Cardiac fibroblast (primary cell): ENCODE measurements at regions not wholly inside any gene's neighbourhood (a gene's known extent, or its start where the extent isn't known, plus 50 kb on each side); places are given as distances from the start of the nearest gene placed in this dataset.

Experiments used
- DNase-seq, 2 donors: peaks; one replicate each; pipeline versions ENCODE4 v3.0.0 to v3.0.0-alpha.2; 2010; ENCODE audit warnings: low read depth in 2 of 2
- H3K4me3 ChIP-seq, 2 donors: replicated peaks in 1 of 2; 1 replicate in 1 of 2; 2 replicates in 1 of 2; pipeline ENCODE4 v1.5.1; 2011; ENCODE audit warnings: low read depth in 2 of 2, low read length in 2 of 2, mild to moderate bottlenecking in 2 of 2, moderate library complexity in 1 of 2
- TF ChIP-seq, protein P1 (sequence below): IDR thresholded peaks from one replicate; pipeline ENCODE4 v1.5.1; 2011; ENCODE audit warnings: low read depth, mild to moderate bottlenecking, low read length, inconsistent platforms

DNA sequence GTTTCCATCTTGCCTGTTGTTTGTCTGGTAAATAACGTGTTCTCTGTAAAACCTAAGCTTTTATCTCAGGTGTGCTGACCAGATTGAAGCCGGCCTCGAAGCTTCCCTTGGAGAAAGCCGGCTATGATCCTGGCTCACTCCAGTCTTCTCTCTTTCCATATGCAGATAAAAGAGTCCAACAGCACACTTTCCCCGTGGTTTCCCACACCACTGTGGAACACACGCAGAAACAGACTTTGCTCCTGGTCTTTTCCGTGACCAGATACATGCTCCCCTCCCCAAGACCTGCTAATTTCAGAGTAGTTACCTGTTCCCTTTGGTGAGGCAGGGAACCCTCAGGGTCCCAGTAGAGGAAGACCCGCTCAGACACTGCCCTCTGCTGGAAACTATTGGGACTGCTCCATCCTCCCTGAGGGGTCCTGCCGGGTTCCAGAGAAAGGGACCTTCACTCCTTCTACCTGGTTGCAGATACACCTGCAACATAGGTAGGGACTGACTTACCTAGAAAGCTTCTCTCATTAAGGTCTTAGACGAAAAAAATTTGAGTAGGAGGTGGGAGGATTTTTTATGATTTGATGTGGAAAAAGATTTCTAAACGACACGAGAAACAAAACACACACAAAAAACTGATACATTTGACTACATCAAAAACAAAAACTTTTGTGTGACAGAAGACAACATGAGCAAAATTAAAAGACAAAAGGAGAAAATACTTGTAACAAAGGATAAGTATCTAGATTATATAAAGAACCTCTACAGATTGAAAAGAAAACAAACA is 415.4 kb upstream of the CCDC196 start:
- H3K4me3 ChIP-seq: no peak overlapping the region
- TF ChIP-seq, protein P1, sequence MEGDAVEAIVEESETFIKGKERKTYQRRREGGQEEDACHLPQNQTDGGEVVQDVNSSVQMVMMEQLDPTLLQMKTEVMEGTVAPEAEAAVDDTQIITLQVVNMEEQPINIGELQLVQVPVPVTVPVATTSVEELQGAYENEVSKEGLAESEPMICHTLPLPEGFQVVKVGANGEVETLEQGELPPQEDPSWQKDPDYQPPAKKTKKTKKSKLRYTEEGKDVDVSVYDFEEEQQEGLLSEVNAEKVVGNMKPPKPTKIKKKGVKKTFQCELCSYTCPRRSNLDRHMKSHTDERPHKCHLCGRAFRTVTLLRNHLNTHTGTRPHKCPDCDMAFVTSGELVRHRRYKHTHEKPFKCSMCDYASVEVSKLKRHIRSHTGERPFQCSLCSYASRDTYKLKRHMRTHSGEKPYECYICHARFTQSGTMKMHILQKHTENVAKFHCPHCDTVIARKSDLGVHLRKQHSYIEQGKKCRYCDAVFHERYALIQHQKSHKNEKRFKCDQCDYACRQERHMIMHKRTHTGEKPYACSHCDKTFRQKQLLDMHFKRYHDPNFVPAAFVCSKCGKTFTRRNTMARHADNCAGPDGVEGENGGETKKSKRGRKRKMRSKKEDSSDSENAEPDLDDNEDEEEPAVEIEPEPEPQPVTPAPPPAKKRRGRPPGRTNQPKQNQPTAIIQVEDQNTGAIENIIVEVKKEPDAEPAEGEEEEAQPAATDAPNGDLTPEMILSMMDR: peak; percentile 87
- peak; percentile 21 to 35 for DNase-seq

DNA sequence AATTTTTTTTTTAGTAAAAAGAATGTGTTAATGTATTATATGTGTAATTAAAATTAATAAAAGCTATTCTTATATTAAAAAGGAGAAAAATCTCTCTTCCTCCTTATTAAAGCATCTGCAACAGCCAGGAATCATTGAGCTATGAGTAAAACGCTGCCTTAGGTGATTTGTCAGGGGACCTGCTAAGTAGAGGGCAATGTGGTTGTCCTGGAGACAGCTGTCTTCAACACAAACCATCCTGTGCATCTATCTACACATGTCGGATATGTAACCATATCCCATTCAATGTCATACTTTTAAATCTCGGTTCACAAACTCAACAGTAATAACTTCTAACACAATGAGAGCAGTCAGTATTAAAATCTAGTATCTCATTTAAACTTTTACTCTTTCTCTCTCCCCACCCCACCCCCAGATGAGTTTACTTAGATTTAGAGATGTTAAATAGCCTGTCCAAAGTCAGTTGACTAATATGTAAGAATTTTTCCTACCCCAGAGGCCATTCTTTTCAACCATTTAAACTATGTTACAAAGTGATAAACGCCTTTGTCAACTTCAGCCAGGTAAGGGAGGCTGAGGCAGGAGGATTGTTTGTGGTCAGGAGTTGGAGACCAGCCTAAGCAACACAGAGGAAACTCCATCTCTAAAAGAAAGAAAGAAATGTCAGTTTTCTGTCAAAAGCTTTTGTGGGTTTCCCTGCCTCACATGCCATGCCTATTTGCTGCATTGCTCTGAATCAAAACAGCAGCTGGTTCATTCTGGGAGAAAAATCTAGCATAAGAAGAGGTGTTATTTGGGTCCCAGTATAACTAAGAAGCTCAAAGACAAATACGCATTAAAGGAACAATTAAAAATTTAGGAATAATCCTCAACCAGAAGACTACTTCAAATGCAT is 413.7 kb upstream of the CCDC196 start:
- DNase-seq: no peak
- TF ChIP-seq, protein P1: no peak
- H3K4me3 ChIP-seq: no peak overlapping the region

DNA sequence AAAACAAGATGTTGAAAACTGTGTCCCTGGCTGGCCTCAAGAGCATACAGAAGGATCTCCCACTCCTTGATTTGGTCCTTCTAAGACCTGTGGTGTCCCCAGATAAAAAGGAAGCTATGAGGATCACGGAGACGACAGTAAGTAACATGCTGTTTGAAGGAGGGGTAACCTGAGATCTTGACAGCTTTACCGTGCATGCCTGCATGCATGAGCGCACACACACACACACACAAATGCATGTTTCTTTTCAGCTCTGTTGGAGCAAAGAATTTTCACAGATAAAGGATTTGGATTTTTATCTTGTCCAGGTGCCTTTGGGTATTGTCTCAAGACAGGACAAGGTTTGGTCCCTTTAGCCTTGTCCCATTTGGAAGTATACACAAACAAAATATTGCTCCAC is 411.6 kb upstream of the CCDC196 start:
- TF ChIP-seq, protein P1: no peak
- no peak overlapping the region for H3K4me3 ChIP-seq
- no peak for DNase-seq

DNA sequence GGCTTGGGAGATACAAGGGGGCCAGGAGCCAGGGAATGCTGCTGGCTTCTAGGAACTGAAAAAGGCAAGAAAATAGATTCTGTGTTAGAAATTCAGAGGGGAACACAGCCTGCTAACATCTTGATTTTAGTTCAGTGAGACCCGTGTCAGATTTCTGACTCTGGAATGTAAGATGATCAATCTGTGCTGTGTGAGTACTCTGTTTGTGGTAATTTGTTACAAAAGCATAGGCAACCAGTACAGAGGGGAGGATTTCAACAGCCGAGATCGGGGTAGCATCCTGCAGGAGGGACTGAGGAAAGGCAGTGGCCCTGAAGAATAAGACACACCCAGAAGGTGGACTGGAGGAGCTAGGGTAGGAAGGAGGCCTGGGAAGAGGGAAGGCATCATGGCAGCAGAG is 410.0 kb upstream of the CCDC196 start:
- DNase-seq: no peak
- H3K4me3 ChIP-seq: no peak overlapping the region
- TF ChIP-seq, protein P1: no peak

DNA sequence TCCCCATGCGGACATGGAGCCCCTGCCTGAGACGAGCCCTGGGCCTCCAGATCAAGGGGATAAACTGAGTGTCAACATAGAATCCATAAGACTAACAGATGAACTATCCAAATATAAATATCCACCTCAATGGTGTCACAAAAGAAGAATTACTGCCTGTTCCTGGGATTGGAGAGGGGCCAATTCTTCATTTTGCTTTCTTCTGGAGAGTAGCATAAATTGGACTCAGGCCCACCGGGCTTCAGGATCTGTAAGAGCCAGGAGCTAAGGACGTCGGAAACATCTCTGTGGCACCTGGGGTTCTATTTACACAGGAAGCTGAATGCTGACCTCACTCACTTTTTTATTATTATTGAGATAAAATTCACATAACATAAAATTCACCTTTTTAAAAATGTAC is 408.2 kb upstream of the CCDC196 start:
- DNase-seq: peak in 1 of 2 donors; percentile 16
- H3K4me3 ChIP-seq: no peak overlapping the region
- TF ChIP-seq, protein P1: no peak

DNA sequence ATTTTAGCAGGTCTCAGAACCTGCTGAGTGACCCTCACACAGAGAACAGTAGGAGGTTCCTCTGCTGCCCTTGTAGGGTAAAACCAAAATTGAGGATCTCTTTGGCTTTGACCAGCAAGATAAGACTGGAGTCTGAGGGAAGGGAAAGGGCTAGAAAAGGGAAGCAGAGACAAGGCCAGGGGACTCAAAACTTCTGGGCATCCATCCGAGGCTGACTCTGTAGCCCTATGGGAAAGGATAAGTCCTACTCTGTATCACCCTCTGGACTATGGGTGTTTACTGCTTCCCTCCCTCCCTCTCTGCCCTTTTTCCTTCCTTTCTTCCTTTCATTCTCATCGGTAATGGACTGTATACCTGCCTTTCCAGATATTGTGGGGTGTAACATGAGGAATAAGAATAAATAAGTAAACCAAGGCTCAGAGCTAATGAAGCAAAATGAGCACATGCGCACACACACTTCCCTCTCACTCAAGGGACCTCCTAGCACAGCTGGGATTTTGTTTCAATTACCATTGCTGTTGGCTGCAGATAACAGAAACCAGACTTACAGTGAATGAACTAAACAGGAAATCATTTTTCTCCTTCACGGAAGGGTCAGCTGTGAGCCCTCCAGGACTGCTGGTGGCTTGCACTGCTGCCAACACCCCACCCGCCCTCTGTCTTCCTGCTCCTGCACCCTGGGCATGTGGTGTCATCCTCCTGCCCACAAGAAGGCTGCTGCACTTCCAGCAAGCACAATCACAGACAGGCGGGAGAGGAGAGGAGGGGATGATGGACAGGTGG is 404.4 kb upstream of the CCDC196 start:
- TF ChIP-seq, protein P1: no peak
- H3K4me3 ChIP-seq: no peak overlapping the region
- peak in 1 of 2 donors; percentile 54 for DNase-seq
